MV-4-11 (cell line): ENCODE measurements at regions not wholly inside any gene's neighbourhood (a gene's known extent, or its start where the extent isn't known, plus 50 kb on each side); places are given as distances from the start of the nearest gene placed in this dataset.

Experiments used
- DNase-seq: peaks from one replicate; lab custom pipeline; 2025; lab: John Stamatoyannopoulos, UW

DNA sequence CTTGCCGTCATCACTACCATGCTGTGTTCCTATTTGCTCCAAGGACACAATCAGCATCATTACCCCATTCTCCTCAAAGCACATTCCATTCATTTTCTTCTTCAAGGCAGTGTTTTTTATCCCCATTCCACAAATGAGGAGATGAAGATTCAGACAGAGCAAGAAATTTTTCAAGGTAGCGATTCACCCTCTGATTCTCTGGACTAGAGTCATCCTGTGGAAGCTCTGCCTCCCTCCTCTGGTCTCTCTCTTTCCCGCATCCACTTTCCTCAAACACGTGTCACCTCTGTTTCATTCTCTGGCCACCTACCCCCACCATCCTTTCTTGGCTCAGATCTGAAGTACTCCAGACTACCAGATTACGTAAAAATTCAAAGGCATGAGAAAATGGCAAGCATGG is 297.9 kb downstream of the SOX11 start:
- no peak for DNase-seq

DNA sequence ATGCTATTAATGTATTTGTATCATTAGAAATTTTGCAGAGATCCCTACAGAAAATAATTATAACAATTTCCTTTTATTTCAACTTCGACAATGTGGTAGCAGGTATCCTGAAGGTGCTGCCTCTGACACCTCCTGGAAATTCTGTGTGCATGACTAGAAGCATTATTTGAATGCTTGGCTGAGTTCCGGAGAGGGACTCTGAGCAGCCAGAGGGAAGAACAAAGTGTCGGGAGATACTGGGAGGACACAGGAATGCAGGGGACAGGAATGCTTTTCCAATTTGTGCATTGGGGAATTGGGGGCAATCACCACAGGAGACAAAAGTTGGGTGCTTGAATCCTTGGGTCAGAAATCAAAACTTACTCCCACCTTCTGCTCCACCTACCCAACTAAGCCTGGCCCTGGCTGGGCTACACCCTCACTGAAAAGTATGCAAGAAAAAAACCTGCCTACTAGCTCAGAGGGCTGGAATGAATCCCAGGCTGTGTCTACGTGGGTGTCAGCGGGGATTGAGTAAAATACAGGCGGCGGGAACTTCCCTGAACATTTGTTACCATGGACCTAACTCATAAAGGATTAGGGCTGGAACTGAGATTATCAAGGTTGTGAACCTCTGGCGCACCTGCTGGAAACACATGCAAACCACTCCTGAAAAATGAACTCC is 299.3 kb downstream of the SOX11 start:
- no peak for DNase-seq

- DNase-seq, result no peak
Observed at GRCh38 chr2:5995832-5996231, 303.6 kb downstream of the SOX11 start.

DNA sequence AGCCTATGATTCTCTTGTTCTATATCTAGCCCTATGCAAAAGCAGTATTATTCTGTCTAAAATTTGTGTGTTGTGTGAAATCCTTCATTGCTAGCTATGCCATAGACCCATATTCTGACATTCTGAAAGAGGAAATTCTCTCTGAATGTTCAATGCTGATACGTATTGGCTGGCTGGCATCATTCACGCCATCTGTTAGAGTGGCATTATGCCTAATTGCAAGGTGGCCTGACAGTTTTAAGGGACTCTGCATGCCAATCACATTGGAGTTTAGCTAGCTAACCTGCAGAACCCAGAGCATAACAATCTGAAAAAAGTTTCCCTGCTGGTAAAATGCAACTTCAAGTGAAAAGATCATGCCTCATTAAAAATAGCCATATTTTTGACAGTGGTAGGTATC is 316.0 kb downstream of the SOX11 start:
- no peak for DNase-seq

DNA sequence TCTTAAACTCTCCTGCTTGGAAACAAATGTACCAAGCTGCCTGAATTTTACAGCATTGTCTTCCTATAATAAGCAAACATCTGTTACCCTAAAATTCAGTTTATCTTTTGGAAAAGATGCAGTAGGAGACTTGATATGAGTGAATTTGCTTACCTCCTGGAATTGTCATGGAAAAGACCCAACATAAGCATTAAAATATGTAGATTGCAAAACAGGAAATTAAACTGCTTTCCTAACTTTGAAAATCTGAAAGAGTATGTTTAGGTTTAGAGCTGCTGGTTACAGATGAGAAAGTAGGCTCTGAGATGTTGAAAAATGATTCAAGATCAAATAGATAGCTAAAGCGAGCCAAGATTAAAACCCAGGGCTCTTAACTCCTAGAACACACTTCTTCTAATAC is 316.5 kb downstream of the SOX11 start:
- DNase-seq, result no peak

- DNase-seq, result no peak
Observed at GRCh38 chr2:6010163-6010562, 318.0 kb downstream of the SOX11 start.

DNA sequence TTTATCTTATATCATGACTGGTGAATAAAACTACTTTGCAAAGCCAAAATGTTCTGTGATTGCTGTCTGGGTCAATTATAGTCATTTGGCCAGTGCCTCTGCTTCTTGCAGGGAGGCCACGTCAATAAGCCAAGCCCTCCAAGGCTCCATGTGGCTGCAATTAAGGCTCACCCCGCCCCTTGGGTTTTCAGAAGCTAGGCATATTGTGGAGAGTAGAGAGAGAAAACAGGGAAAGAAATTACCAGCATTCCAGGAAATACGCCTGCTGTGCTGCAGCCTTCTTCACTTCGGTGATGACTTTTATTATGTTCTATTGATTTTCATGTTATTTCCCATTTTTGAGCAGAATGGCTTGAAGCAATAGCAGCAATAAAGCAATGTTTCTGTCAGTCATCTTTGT is 319.7 kb downstream of the SOX11 start:
- DNase-seq, result no peak

DNA sequence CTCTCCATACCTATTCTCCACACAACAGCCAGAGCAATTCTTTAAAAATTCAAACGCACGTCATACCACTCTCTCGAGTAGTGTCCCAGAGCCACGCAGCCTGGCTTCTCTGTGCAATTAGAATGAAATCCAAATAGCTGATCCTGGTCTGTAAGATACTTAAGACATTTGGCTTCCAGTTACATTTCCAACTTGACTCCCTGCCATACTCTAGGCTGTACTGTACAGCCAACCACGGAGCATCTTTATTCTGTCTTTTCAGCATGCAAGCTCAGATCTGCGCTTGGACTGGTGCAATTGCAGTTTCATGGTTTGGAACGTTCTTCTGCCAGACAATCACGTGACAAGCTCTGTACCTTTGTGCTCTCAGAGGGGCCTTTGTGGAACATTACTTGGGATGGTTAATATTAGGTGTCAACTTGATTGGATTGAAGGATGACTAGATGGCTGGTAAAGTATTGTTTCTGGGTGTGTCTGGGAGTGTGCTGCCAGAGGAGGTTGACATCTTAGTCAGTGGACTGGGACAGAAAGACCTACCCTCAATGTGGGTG is 325.6 kb downstream of the SOX11 start:
- no peak for DNase-seq

GRCh38 chr2:6024229-6024628 is 332.0 kb downstream of the SOX11 start:
- DNase-seq, result no peak

- DNase-seq, result no peak
Observed at GRCh38 chr2:6024784-6025183, 332.6 kb downstream of the SOX11 start.

DNA sequence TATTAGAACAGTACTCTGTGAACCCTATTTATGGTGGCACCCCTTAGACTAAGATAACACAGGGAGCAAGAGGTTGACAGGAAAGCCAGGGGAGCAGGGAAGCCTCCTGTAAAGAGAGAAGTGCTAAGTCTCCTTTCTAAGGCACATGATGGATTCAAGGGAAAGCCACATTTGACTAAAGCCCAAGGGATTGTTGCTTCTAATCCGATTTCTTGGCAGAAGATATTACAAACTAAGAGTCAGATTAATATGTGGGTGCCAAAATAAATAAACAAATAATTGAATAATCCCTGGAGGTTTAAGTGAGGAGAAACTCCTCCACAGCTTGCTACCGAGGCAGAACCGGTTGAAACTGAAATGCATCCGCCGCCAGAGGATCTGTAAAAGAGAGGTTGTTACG is 333.2 kb downstream of the SOX11 start:
- no peak for DNase-seq

GRCh38 chr2:6027066-6027465 is 334.9 kb downstream of the SOX11 start:
- no peak for DNase-seq

GRCh38 chr2:6031200-6031867 is 339.1 kb downstream of the SOX11 start:
- no peak for DNase-seq

DNA sequence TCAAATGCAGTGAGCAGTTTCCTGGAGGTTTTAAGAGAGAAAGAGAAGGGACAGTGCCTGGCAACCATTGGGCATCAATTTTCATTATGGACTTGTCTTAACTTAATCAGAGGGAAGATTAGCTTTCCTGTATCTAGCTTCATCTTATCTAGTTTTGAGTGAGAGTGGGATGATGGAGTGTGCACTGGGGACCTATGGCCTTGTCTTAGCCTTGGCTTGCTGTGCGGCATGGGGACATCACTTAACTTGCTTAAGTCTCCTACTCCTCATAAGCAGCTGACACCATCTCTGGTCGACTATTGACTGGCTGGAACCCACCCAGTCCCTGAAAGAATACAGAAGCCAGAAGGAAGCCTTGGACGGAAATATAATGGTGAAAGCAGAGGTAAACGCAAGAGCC is 344.0 kb downstream of the SOX11 start:
- DNase-seq, result no peak

DNA sequence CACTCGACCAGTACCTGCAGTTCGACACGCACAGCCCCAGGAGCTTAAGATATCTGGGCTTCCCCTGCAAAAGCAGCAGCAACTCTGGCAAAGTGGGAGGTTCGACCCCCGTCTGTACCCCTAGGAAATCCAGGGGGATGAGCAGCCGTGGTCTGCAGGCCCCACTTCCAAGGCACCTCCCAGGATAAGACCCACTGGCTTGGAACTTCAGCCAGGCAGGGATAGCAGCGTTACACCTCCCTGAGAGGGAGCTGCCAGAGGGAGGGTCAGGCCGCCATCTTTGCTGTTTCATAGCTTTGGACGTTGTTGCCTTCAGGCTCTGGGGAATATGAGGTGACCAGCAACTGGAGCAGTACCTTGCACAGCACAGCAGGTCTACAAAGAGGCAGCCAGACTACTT is 351.1 kb downstream of the SOX11 start:
- no peak for DNase-seq

GRCh38 chr2:6052649-6053048 is 360.5 kb downstream of the SOX11 start:
- no peak for DNase-seq

GRCh38 chr2:6053743-6054142 is 361.6 kb downstream of the SOX11 start:
- no peak for DNase-seq

DNA sequence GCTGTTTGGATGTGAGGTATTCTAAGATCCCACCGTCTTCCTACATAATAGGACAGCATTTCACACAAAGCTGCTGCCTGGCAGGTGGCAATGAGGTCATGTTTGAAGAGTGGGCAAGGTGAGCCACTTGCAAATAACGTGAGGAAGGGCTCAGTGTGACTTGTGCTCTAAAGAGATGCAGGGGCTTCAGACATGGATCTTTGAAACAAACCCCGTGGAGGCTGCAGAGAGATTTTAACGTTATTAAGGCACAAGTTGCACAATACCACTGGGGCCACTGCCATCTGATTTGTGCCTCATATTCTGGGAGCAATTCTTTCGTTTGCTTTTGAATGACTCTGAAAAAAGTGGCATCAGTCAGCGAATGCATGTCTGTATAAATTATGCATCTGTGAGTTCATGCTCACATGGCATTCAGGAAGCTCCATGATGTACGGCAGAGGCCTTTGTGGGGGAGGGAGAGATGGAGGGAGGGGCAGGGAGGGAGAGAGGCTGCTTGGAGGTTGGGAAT is 362.0 kb downstream of the SOX11 start:
- no peak for DNase-seq

- DNase-seq, result no peak
Observed at GRCh38 chr2:6060992-6061663, 368.9 kb downstream of the SOX11 start.

GRCh38 chr2:6064757-6065156 is 372.6 kb downstream of the SOX11 start:
- no peak for DNase-seq

- DNase-seq, result no peak
Observed at GRCh38 chr2:6065703-6066102, 373.5 kb downstream of the SOX11 start.

DNA sequence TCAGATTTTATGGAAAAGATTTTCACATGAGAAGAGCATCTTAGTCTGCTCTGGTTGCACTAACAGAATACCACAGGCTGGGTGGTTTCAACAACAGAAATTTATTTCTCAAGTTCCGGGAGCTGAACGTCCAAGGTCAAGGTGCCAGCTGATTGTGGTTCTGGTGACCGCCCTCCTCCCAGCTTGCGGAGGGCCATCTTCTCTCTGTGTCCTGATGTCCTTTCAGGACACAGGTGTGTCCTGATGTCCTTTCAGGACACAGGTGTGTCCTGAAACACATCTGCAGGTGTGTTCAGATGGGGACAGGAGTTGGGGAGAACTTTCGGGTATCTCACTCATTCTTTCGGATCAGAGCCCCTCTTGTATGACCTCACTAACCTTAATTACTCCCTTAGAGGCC is 374.9 kb downstream of the SOX11 start:
- DNase-seq, result no peak

- DNase-seq, result no peak
Observed at GRCh38 chr2:6067806-6068205, 375.6 kb downstream of the SOX11 start.
